K562 (cell line): ENCODE measurements at regions not wholly inside any gene's neighbourhood (a gene's known extent, or its start where the extent isn't known, plus 50 kb on each side); places are given as distances from the start of the nearest gene placed in this dataset.

ENCODE experiments used
- ATAC-seq: fragments of 200-7000 bp; cut with Tn5 transposase; 3 replicates; pipeline ENCODE4 v1.9.1; 2020; ENCODE audit warnings: moderate library complexity
- BruUV-seq: library from RNA; stranded (reverse); fragments of 400-500 nt; replicated peaks from 2 replicates; lab custom pipeline; 2021; lab: Mats Ljungman, UMichigan
- CTCF ChIA-PET: fragments of 300-600 bp; formaldehyde crosslinking; extraction: SDS; loops from one replicate; lab custom pipeline; 2021; ENCODE audit warnings: low intra/inter-chr PET ratio; lab: Yijun Ruan, JAX
- POLR2A ChIA-PET: fragments of 300-600, 350-650 bp; sonication (Branson Sonifier 250); formaldehyde crosslinking; extraction: SDS; loops from one replicate; lab custom pipeline; 2021; ENCODE audit warnings: antibody characterized with exemption, inconsistent platforms; lab: Yijun Ruan, JAX
- DNase-seq, 4 experiments: peaks; one replicate each; pipeline versions ENCODE4 v3.0.0 to v3.0.0-alpha.2; 2011 to 2018; ENCODE audit warnings: low spot score in 3 of 4, mixed read lengths in 3 of 4; ENCODE audit errors: extremely low read depth in 1 of 4
- FAIRE-seq: peaks from 2 replicates; lab custom pipeline; 2011; peaks lifted over from hg19 to GRCh38; lab: Jason Lieb, UNC
- H2AFZ ChIP-seq: 2 replicates; pipeline ENCODE4 v1.6.0; 2011; ENCODE audit warnings: low read depth, low read length, control low read depth, inconsistent platforms
- H3K27ac ChIP-seq: fragments of 200-600 bp; 3 replicates; pipeline ENCODE4 v1.8.0; 2011; ENCODE audit warnings: low read depth, mild to moderate bottlenecking, control low read depth, inconsistent platforms, low read length, moderate library complexity, mixed read lengths; ENCODE audit errors: extremely low read depth
- H3K27me3 ChIP-seq, 2 experiments: fragments of 300-600 bp in 1 of 2; 2 replicates in 1 of 2; 3 replicates in 1 of 2; pipeline versions ENCODE4 v1.6.0 to v1.8.0; 2011; ENCODE audit warnings: inconsistent platforms in 2 of 2, low read length in 2 of 2, mild to moderate bottlenecking in 1 of 2, mixed read lengths in 1 of 2, moderate library complexity in 1 of 2; ENCODE audit not compliant: control insufficient read depth in 2 of 2, insufficient read depth in 2 of 2
- H3K36me3 ChIP-seq: fragments of 300-600 bp; 3 replicates; pipeline ENCODE4 v1.8.0; 2011; ENCODE audit warnings: mild to moderate bottlenecking, low read length, inconsistent platforms; ENCODE audit not compliant: control insufficient read depth, insufficient read depth
- H3K4me1 ChIP-seq, 2 experiments: fragments of 200-600 bp in 1 of 2; replicated peaks in 1 of 2; 2 replicates in 1 of 2; 3 replicates in 1 of 2; pipeline versions ENCODE4 v1.5.1 to v1.8.0; 2011; ENCODE audit warnings: inconsistent platforms in 2 of 2, low read length in 2 of 2, mild to moderate bottlenecking in 1 of 2, mixed read lengths in 1 of 2, moderate library complexity in 1 of 2; ENCODE audit not compliant: control insufficient read depth in 2 of 2, insufficient read depth in 2 of 2
- H3K4me2 ChIP-seq: 2 replicates; pipeline ENCODE4 v1.6.1; 2011; ENCODE audit warnings: low read length, control low read depth, inconsistent platforms, mixed read lengths; ENCODE audit not compliant: insufficient read depth
- H3K4me3 ChIP-seq: fragments of 200-600 bp; sonication (generic), shearing (Covaris generic); 2 replicates; pipeline ENCODE4 v1.5.1; 2016; ENCODE audit warnings: control low read depth, inconsistent platforms
- H3K79me2 ChIP-seq: fragments of 200-600 bp; 3 replicates; pipeline ENCODE4 v1.8.0; 2011; ENCODE audit warnings: low read length, inconsistent platforms; ENCODE audit not compliant: control insufficient read depth, insufficient read depth
- H3K9ac ChIP-seq, 2 experiments: 2 replicates each; pipeline versions ENCODE4 v1.6.0 to v1.6.1; 2011; ENCODE audit warnings: low read depth in 2 of 2, low read length in 2 of 2, control low read depth in 1 of 2, inconsistent platforms in 1 of 2, mild to moderate bottlenecking in 1 of 2, mixed read lengths in 1 of 2; ENCODE audit not compliant: insufficient read depth in 1 of 2
- H3K9me1 ChIP-seq: one replicate; pipeline ENCODE4 v1.6.0; 2011; ENCODE audit warnings: inconsistent platforms, mild to moderate bottlenecking, low read length, moderate library complexity; ENCODE audit not compliant: control insufficient read depth, insufficient read depth
- H3K9me3 ChIP-seq: replicated peaks from 2 replicates; pipeline ENCODE4 v1.5.1; 2011; ENCODE audit warnings: low read depth, low read length, inconsistent platforms; ENCODE audit not compliant: control insufficient read depth, insufficient read depth
- H4K20me1 ChIP-seq: replicated peaks from 2 replicates; pipeline ENCODE4 v1.6.1; 2011; ENCODE audit warnings: low read length, inconsistent platforms, mixed read lengths; ENCODE audit not compliant: control insufficient read depth, insufficient read depth
- EGR1 ChIP-seq: fragments of 450-650 bp; conservative IDR thresholded peaks from 2 replicates; pipeline ENCODE4 v1.6.1; 2017; ENCODE audit warnings: mild to moderate bottlenecking
- FOXA3 ChIP-seq, 2 experiments: fragments of 450-650 bp in 1 of 2; sonication (generic) in 1 of 2; formaldehyde crosslinking; IDR thresholded peaks in 1 of 2; conservative IDR thresholded peaks in 1 of 2; 2 replicates each; pipeline versions ENCODE4 v1.4.0 to v1.8.0; 2020 to 2022; ENCODE audit warnings: mild to moderate bottlenecking in 2 of 2, missing genetic modification reagents in 1 of 2
- FOXP1 ChIP-seq: sonication (generic); formaldehyde crosslinking; IDR thresholded peaks from 2 replicates; pipeline ENCODE4 v1.8.0; 2022; ENCODE audit warnings: mild to moderate bottlenecking, missing genetic modification reagents
- HLTF ChIP-seq: fragments of 450-650 bp; IDR thresholded peaks from 2 replicates; pipeline ENCODE4 v1.6.1; 2016
- KAT8 ChIP-seq: fragments of 450-650 bp; IDR thresholded peaks from 2 replicates; pipeline ENCODE4 v1.6.1; 2016; ENCODE audit warnings: low read depth, mild to moderate bottlenecking
- NCOR1 ChIP-seq: fragments of 450-650 bp; IDR thresholded peaks from 2 replicates; pipeline ENCODE4 v1.6.1; 2016; ENCODE audit warnings: mild to moderate bottlenecking, moderate library complexity
- PHF21A ChIP-seq: fragments of 450-650 bp; IDR thresholded peaks from 2 replicates; pipeline ENCODE4 v1.6.1; 2017; ENCODE audit warnings: low read depth, borderline replicate concordance
- PYGO2 ChIP-seq: fragments of 450-650 bp; IDR thresholded peaks from 2 replicates; pipeline ENCODE4 v1.6.1; 2016; ENCODE audit warnings: mild to moderate bottlenecking, missing genetic modification characterization, moderate library complexity, missing compliant biosample characterization
- SLC30A9 ChIP-seq: fragments of 250-450 bp; sonication (Bioruptor Pico); IDR thresholded peaks from 2 replicates; pipeline ENCODE4 v1.8.0; 2022; ENCODE audit warnings: mild to moderate bottlenecking, moderate library complexity
- SMARCA4 ChIP-seq: fragments of 450-650 bp; IDR thresholded peaks from 2 replicates; pipeline ENCODE4 v1.6.1; 2016
- TCF7L2 ChIP-seq: fragments of 150-350 bp; IDR thresholded peaks from 2 replicates; pipeline ENCODE4 v1.6.1; 2016; ENCODE audit warnings: low read depth, mild to moderate bottlenecking, low read length, moderate library complexity
- ZNF764 ChIP-seq: fragments of 250-450 bp; sonication (Bioruptor Pico); IDR thresholded peaks from 2 replicates; pipeline ENCODE4 v1.4.0; 2020; ENCODE audit warnings: low read depth, mild to moderate bottlenecking, moderate library complexity
- WGBS: fragments of 100-300 bp; shearing (Covaris generic); methylation state at CpG from one replicate; pipeline ENCODE4 v1.1.6; 2016; ENCODE audit warnings: low coverage, mixed read lengths; ENCODE audit not compliant: insufficient coverage; ENCODE audit errors: missing lambda C conversion rate; 5-methylcytosine and 5-hydroxymethylcytosine counted together
- in situ Hi-C: fragments of 300-500 bp; cut with MboI; formaldehyde crosslinking; loops from 4 replicates; pipeline ENCODE4 v1.15.0; 2018; ENCODE audit warnings: inconsistent platforms, mixed read lengths
- intact Hi-C: fragments of 100-400 bp; cut with micrococcal nuclease; formaldehyde crosslinking; loops from 2 replicates; pipeline ENCODE4 v1.14.2; 2022
- TF ChIP-seq, protein P1 (sequence below): fragments of 250-450 bp; sonication (Bioruptor Pico); IDR thresholded peaks from 2 replicates; pipeline ENCODE4 v1.5.0; 2020; ENCODE audit warnings: mild to moderate bottlenecking, borderline replicate concordance
- TF ChIP-seq, protein P2 (sequence below): sonication (generic); formaldehyde crosslinking; IDR thresholded peaks from 2 replicates; pipeline ENCODE4 v1.5.0; 2020; ENCODE audit warnings: missing genetic modification reagents

DNA sequence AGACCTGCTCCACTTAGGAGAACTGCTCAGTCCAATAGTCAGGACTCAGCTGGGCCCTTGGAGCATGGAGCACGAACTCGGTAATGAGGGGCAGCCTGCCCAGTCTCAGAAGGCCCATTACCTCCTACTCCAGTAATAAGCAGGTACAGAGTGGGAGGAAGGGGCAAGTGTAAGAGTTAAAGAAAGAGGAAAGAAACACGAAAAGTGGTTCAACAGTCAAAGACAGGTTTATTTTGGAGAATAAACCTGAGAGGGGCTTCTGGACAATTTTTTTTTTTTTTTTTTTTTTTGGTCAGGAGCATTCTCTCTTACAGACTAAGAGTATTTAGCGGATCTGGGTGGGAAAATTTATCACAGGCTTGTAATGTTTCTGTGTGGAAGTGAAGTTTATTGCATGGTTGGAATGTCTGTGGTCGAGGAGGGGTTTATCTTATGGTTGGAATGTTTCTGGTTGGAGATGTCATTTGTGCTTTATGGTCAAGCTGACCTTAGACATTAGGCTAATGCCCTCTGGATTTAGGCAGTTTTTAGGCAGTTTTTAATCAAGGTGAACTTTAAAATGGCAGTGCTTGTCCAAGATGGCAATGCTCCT lies 340.1 kb downstream of the BCKDHB start:
- Histone ChIP-seq H3K4me1 (no peaks in the 10 kb centered on the region), H3K9me3 (0 out of 2 replicates have a peak, but pooled peaks cover 2% of the 10 kb centered on the region), H3K27me3 (no peaks in the 10 kb centered on the region), H3K79me2 (no peaks in the 10 kb centered on the region), H3K4me3 (no peak overlapping the region), H3K27ac (no peak overlapping the region), H2AFZ (no peak overlapping the region), H4K20me1 (no peaks in the 10 kb centered on the region), H3K4me2 (no peak overlapping the region), H3K9me1 (no peaks in the 10 kb centered on the region), H3K9ac (no peak overlapping the region), H3K36me3 (no peaks in the 10 kb centered on the region)
- BruUV-seq = no TSS peak
- FAIRE-seq = no peak
- ChIA-PET CTCF (no interaction called here), POLR2A (no interaction called here)
- in situ Hi-C loops = no loop called here
- no peak for ATAC-seq
- WGBS = 0% methylated on average over 5 of the region's 5 CpGs
- peak; percentile 68; the same call in 1 of the 2 replicates for TF ChIP-seq HLTF
- no peak for TF ChIP-seq SLC30A9 (CRISPR knock-in tag)
- no peak for DNase-seq
- intact Hi-C loops = no loop called here

DNA sequence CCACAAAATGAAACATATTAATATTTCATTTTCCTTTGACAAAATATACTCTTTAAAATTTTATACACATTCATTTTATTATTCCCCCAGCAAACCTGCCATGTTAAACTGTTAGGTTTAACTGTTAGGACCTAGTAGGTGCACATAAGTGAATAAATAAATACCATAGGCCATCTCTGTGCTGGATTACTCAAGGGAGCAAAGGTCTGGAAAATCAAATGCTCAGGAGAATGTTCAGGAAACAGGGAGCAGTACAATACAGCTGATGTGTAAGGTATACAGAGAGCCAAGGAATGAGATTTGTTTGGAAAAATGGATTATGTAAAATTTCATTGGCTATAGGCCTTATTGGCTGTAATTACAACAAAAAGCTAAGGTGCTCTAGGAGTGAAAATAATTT lies 339.3 kb downstream of the BCKDHB start:
- Histone ChIP-seq H4K20me1 (no peaks in the 10 kb centered on the region), H3K27ac (no peak overlapping the region), H3K79me2 (no peaks in the 10 kb centered on the region), H3K4me3 (no peak overlapping the region), H3K9me1 (no peaks in the 10 kb centered on the region), H3K36me3 (no peaks in the 10 kb centered on the region), H3K9ac (no peak overlapping the region), H2AFZ (no peak overlapping the region), H3K9me3 (0 out of 2 replicates have a peak, but pooled peaks cover 2% of the 10 kb centered on the region), H3K27me3 (no peaks in the 10 kb centered on the region), H3K4me2 (no peak overlapping the region), H3K4me1 (no peaks in the 10 kb centered on the region)
- DNase-seq = no peak
- no peak for ATAC-seq
- in situ Hi-C loops (no loop called here), intact Hi-C loops (no loop called here)
- ChIA-PET POLR2A (no interaction called here), CTCF (no interaction called here)
- no peak for FAIRE-seq
- no TSS peak for BruUV-seq
- TF ChIP-seq PHF21A (no peak), NCOR1 (no peak), FOXP1 (CRISPR knock-in tag) (no peak), PYGO2 (tag) (no peak), KAT8 (no peak), TCF7L2 (no peak), EGR1 (no peak), SMARCA4 (no peak), ZNF764 (no peak), FOXA3 (CRISPR knock-in tag; conservative IDR thresholded peaks at IDR 0.05 in 1 of 2, IDR thresholded peaks at IDR 0.05 in 1 of 2) (no peak)
- TF ChIP-seq, protein P1, sequence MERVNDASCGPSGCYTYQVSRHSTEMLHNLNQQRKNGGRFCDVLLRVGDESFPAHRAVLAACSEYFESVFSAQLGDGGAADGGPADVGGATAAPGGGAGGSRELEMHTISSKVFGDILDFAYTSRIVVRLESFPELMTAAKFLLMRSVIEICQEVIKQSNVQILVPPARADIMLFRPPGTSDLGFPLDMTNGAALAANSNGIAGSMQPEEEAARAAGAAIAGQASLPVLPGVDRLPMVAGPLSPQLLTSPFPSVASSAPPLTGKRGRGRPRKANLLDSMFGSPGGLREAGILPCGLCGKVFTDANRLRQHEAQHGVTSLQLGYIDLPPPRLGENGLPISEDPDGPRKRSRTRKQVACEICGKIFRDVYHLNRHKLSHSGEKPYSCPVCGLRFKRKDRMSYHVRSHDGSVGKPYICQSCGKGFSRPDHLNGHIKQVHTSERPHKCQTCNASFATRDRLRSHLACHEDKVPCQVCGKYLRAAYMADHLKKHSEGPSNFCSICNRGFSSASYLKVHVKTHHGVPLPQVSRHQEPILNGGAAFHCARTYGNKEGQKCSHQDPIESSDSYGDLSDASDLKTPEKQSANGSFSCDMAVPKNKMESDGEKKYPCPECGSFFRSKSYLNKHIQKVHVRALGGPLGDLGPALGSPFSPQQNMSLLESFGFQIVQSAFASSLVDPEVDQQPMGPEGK (CRISPR knock-in tag) = no peak
- TF ChIP-seq, protein P2, sequence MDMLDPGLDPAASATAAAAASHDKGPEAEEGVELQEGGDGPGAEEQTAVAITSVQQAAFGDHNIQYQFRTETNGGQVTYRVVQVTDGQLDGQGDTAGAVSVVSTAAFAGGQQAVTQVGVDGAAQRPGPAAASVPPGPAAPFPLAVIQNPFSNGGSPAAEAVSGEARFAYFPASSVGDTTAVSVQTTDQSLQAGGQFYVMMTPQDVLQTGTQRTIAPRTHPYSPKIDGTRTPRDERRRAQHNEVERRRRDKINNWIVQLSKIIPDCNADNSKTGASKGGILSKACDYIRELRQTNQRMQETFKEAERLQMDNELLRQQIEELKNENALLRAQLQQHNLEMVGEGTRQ (CRISPR knock-in tag) = no peak
